Endodermal cell (in vitro differentiated cells): ENCODE measurements at regions not wholly inside any gene's neighbourhood (a gene's known extent, or its start where the extent isn't known, plus 50 kb on each side); places are given as distances from the start of the nearest gene placed in this dataset.

Experiments used
- DNase-seq: peaks from one replicate; pipeline ENCODE4 v3.0.0-alpha.2; 2017
- H3K27ac ChIP-seq: 2 replicates; pipeline ENCODE4 v1.5.1; 2013; ENCODE audit warnings: mild to moderate bottlenecking, low read depth, low read length, moderate library complexity
- H3K27me3 ChIP-seq: 2 replicates; pipeline ENCODE4 v1.6.1; 2013; ENCODE audit warnings: mild to moderate bottlenecking, low read length, moderate library complexity; ENCODE audit not compliant: insufficient read depth, control insufficient read depth, poor library complexity, severe bottlenecking
- H3K36me3 ChIP-seq: 2 replicates; pipeline ENCODE4 v1.7.0; 2013; ENCODE audit warnings: mild to moderate bottlenecking, low read length, moderate library complexity; ENCODE audit not compliant: control insufficient read depth, insufficient read depth
- H3K4me1 ChIP-seq: one replicate; pipeline ENCODE4 v1.7.0; 2013; ENCODE audit warnings: low read length; ENCODE audit not compliant: control insufficient read depth, insufficient read depth
- H3K4me3 ChIP-seq: 2 replicates; pipeline ENCODE4 v1.5.1; 2013; ENCODE audit warnings: mild to moderate bottlenecking, low read length, moderate library complexity
- H3K9ac ChIP-seq: 2 replicates; pipeline ENCODE4 v1.6.1; 2013; ENCODE audit warnings: mild to moderate bottlenecking, low read length, moderate library complexity; ENCODE audit not compliant: poor library complexity, severe bottlenecking; ENCODE audit errors: extremely low read depth
- H3K9me3 ChIP-seq: 2 replicates; pipeline ENCODE4 v1.6.1; 2013; ENCODE audit warnings: mild to moderate bottlenecking, low read length, moderate library complexity; ENCODE audit not compliant: control insufficient read depth
- H3K27ac Mint-ChIP-seq: 2 replicates; pipeline ENCODE4 v1.8.0; 2020; ENCODE audit warnings: mixed read lengths
- H3K27me3 Mint-ChIP-seq: 2 replicates; pipeline ENCODE4 v1.8.0; 2021; ENCODE audit warnings: mild to moderate bottlenecking, mixed read lengths; ENCODE audit not compliant: insufficient read depth
- H3K36me3 Mint-ChIP-seq: 2 replicates; pipeline ENCODE4 v1.8.0; 2020; ENCODE audit warnings: low read depth, mixed read lengths
- H3K4me1 Mint-ChIP-seq: 2 replicates; pipeline ENCODE4 v1.8.0; 2020; ENCODE audit warnings: mixed read lengths
- H3K4me3 Mint-ChIP-seq: 2 replicates; pipeline ENCODE4 v1.8.0; 2020; ENCODE audit warnings: mild to moderate bottlenecking, moderate library complexity, mixed read lengths
- H3K9me3 Mint-ChIP-seq: 2 replicates; pipeline ENCODE4 v1.8.0; 2020; ENCODE audit warnings: mild to moderate bottlenecking, mixed read lengths
- WGBS, 2 experiments: methylation state at CpG; one replicate each; pipeline versions ENCODE4 v1.1.5 to v1.1.7; 2013; ENCODE audit warnings: missing lambda C conversion rate in 2 of 2, mixed read lengths in 1 of 2; ENCODE audit not compliant: insufficient coverage in 1 of 2, insufficient read length in 1 of 2; 5-methylcytosine and 5-hydroxymethylcytosine counted together
- TF ChIP-seq, protein P1 (sequence below): fragments of 200-600 bp; sonication (generic); conservative IDR thresholded peaks from 2 replicates; pipeline ENCODE4 v1.5.0; 2021; ENCODE audit warnings: antibody characterized with exemption, mild to moderate bottlenecking

DNA sequence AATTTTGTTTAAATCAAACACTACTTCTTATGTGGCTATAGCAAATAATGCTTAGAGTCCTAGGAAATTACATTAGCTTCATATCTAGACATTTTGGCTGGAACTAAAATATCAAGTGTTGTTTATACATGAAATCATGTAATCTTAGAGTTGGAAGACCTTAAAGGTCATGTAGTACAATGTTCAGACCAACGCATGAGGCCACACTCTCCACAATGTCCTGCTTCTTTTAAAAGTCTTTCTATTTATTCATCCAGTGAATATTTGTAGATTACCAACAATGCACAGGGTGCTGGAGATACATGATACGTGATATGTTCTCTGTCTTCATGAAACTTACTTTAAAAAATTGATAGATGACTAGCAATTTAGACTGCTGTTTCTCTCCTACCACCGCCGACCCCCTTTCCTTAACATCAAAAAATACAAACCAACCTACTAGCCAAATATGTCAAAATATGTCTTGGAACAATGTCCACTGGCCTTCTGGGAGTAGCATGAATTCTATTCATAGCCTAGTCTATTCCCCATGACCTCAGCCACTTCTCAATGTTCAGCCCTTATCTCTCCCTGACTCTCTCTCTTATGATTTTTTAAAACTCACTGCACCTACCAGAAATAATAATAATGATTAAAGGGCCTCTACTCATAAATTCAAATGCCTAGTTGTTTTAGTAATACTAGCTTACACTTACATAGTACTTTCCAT, 59.5 kb upstream of the CAV2 start:
- H3K4me3 ChIP-seq, result no peak overlapping the region
- TF ChIP-seq, protein P1, sequence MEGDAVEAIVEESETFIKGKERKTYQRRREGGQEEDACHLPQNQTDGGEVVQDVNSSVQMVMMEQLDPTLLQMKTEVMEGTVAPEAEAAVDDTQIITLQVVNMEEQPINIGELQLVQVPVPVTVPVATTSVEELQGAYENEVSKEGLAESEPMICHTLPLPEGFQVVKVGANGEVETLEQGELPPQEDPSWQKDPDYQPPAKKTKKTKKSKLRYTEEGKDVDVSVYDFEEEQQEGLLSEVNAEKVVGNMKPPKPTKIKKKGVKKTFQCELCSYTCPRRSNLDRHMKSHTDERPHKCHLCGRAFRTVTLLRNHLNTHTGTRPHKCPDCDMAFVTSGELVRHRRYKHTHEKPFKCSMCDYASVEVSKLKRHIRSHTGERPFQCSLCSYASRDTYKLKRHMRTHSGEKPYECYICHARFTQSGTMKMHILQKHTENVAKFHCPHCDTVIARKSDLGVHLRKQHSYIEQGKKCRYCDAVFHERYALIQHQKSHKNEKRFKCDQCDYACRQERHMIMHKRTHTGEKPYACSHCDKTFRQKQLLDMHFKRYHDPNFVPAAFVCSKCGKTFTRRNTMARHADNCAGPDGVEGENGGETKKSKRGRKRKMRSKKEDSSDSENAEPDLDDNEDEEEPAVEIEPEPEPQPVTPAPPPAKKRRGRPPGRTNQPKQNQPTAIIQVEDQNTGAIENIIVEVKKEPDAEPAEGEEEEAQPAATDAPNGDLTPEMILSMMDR, result no peak
- H3K9me3 ChIP-seq, result no peaks in the 10 kb centered on the region
- H3K27me3 ChIP-seq, result no peaks in the 10 kb centered on the region
- no peaks in the 10 kb centered on the region for H3K4me1 ChIP-seq
- H3K36me3 ChIP-seq, result no peaks in the 10 kb centered on the region
- Mint-ChIP-seq H3K27ac (no peak overlapping the region), H3K4me3 (no peak overlapping the region), H3K36me3 (no peaks in the 10 kb centered on the region), H3K4me1 (peaks cover 2% of the 10 kb centered on the region), H3K9me3 (no peaks in the 10 kb centered on the region), H3K27me3 (no peaks in the 10 kb centered on the region)
- no peak overlapping the region for H3K9ac ChIP-seq
- WGBS, 2 experiments, result 90 to 100% methylated on average over 3 to 4 of the region's 4 CpGs
- no peak overlapping the region for H3K27ac ChIP-seq
- DNase-seq, result no peak

DNA sequence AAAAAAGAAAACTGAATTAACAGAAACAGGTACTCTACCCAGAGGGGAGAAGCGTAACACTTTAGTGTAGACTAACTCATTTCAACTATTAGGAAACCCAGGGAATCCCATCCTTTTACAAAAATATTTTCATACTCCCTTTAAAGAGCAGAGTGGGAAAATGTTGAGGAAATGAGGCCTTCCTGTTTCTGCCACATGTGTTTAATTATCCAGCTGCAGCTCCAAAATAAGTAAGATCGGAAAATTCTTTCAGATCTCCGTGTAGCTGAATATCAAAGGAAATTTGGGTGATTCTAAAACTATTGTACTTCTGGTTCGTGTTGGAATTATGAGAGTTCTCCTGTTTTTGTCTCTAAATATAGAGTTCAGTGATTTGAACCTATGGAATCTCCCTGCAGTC, 58.0 kb upstream of the CAV2 start:
- Mint-ChIP-seq H3K4me1 (peaks cover 2% of the 10 kb centered on the region), H3K9me3 (no peaks in the 10 kb centered on the region), H3K4me3 (no peak overlapping the region), H3K27ac (no peak overlapping the region), H3K27me3 (no peaks in the 10 kb centered on the region), H3K36me3 (no peaks in the 10 kb centered on the region)
- DNase-seq, result no peak
- WGBS, 2 experiments, result 87 to 89% methylated on average over 3 to 4 of the region's 4 CpGs
- no peak overlapping the region for H3K27ac ChIP-seq
- TF ChIP-seq, protein P1, result no peak
- no peak overlapping the region for H3K4me3 ChIP-seq
- H3K27me3 ChIP-seq, result no peaks in the 10 kb centered on the region
- no peaks in the 10 kb centered on the region for H3K36me3 ChIP-seq
- no peaks in the 10 kb centered on the region for H3K9me3 ChIP-seq
- no peaks in the 10 kb centered on the region for H3K4me1 ChIP-seq
- H3K9ac ChIP-seq, result no peak overlapping the region

- Mint-ChIP-seq H3K4me1 (peaks cover 2% of the 10 kb centered on the region), H3K4me3 (no peak overlapping the region), H3K9me3 (no peaks in the 10 kb centered on the region), H3K27me3 (no peaks in the 10 kb centered on the region), H3K27ac (no peak overlapping the region), H3K36me3 (no peaks in the 10 kb centered on the region)
- no peak for DNase-seq
- Histone ChIP-seq H3K36me3 (no peaks in the 10 kb centered on the region), H3K9ac (no peak overlapping the region), H3K9me3 (no peaks in the 10 kb centered on the region), H3K27ac (no peak overlapping the region), H3K4me1 (peaks cover 1% of the 10 kb centered on the region), H3K27me3 (no peaks in the 10 kb centered on the region), H3K4me3 (no peak overlapping the region)
- WGBS, 2 experiments, result 57% methylated on average over 1 of the region's 1 CpG; no CpG with 5 or more reads in 1 of the 2 experiments
- TF ChIP-seq, protein P1, result no peak
Observed at GRCh38 chr7:116443101-116443523, 56.4 kb upstream of the CAV2 start.
